ENCODE measurements at regions not wholly inside any gene's neighbourhood (a gene's known extent, or its start where the extent isn't known, plus 50 kb on each side); places are given as distances from the start of the nearest gene placed in this dataset.

GRCh38 chr13:38498271-38498670 lies 148.6 kb downstream of the UFM1 start:
- no peak overlapping the region for H2AK5ac ChIP-seq (ENCODE audit: low read length, severe bottlenecking)
- H3K4me1 ChIP-seq (ENCODE audit: control insufficient read depth, insufficient read depth, low read depth, low read length) = no peaks in the 10 kb centered on the region
- H3K4me2 ChIP-seq (ENCODE audit: low read length, poor library complexity, severe bottlenecking) = no peak overlapping the region
- WGBS = 90% methylated on average over 3 of the region's 5 CpGs
- DNase-seq = no peak
- no peaks in the 10 kb centered on the region for H3K27me3 ChIP-seq (ENCODE audit: control insufficient read depth in 1 of 2, insufficient read depth in 1 of 2, low read length in 2 of 2)
- H3K23ac ChIP-seq (ENCODE audit: low read length in 2 of 2) = no peak overlapping the region
- no peak overlapping the region for H3K27ac ChIP-seq (ENCODE audit: low read length, poor library complexity, severe bottlenecking)
- H2BK120ac ChIP-seq (ENCODE audit: low read depth, low read length) = no peak overlapping the region
- no peak overlapping the region for H3K4ac ChIP-seq (ENCODE audit: low read depth in 1 of 2, low read length in 2 of 2)
- H2BK12ac ChIP-seq (ENCODE audit: low read length in 2 of 2) = no peak overlapping the region
- H2AFZ ChIP-seq (ENCODE audit: low read depth, low read length) = no peak overlapping the region
- H3K14ac ChIP-seq (ENCODE audit: low read length in 2 of 2) = no peak overlapping the region
- H4K8ac ChIP-seq (ENCODE audit: low read length) = no peak overlapping the region
- no peak overlapping the region for H4K91ac ChIP-seq (ENCODE audit: low read length)
- no peaks in the 10 kb centered on the region for H3K79me1 ChIP-seq (replicated peaks; ENCODE audit: low read length, poor library complexity, severe bottlenecking)
- peaks cover 38% of the 10 kb centered on the region for H3K9me3 ChIP-seq (ENCODE audit: control insufficient read depth, low read length)
- no peak overlapping the region for H3K4me3 ChIP-seq (ENCODE audit: insufficient read depth in 1 of 2, low read depth in 1 of 2, low read length in 2 of 2)
- no peak overlapping the region for H3K9ac ChIP-seq (ENCODE audit: low read length)
- no peak overlapping the region for H2BK5ac ChIP-seq (ENCODE audit: low read depth, low read length, poor library complexity, severe bottlenecking)
- no peak overlapping the region for H2BK15ac ChIP-seq (ENCODE audit: low read depth, poor library complexity, severe bottlenecking)
- H3K18ac ChIP-seq (ENCODE audit: low read depth in 1 of 2, low read length in 2 of 2) = no peak overlapping the region
- H3K36me3 ChIP-seq (ENCODE audit: control insufficient read depth in 1 of 2, insufficient read depth in 2 of 2, low read depth in 1 of 2, low read length in 2 of 2) = no peaks in the 10 kb centered on the region

GRCh38 chr13:38514575-38514974 lies 164.9 kb downstream of the UFM1 start:
- H3K4me3 ChIP-seq (ENCODE audit: insufficient read depth in 1 of 2, low read depth in 1 of 2, low read length in 2 of 2) = no peak overlapping the region
- H3K4me2 ChIP-seq (ENCODE audit: low read length, poor library complexity, severe bottlenecking) = no peak overlapping the region
- no peak overlapping the region for H2BK5ac ChIP-seq (ENCODE audit: low read depth, low read length, poor library complexity, severe bottlenecking)
- H3K23ac ChIP-seq (ENCODE audit: low read length in 2 of 2) = no peak overlapping the region
- WGBS = 75% methylated on average over 1 of the region's 1 CpG
- no peak overlapping the region for H2BK15ac ChIP-seq (ENCODE audit: low read depth, poor library complexity, severe bottlenecking)
- H3K4ac ChIP-seq (ENCODE audit: low read depth in 1 of 2, low read length in 2 of 2) = no peak overlapping the region
- H3K9me3 ChIP-seq (ENCODE audit: control insufficient read depth, low read length) = no peaks in the 10 kb centered on the region
- H2BK120ac ChIP-seq (ENCODE audit: low read depth, low read length) = no peak overlapping the region
- no peaks in the 10 kb centered on the region for H3K79me1 ChIP-seq (replicated peaks; ENCODE audit: low read length, poor library complexity, severe bottlenecking)
- no peak overlapping the region for H4K91ac ChIP-seq (ENCODE audit: low read length)
- no peak overlapping the region for H2AFZ ChIP-seq (ENCODE audit: low read depth, low read length)
- H3K27ac ChIP-seq (ENCODE audit: low read length, poor library complexity, severe bottlenecking) = no peak overlapping the region
- H3K27me3 ChIP-seq (ENCODE audit: control insufficient read depth in 1 of 2, insufficient read depth in 1 of 2, low read length in 2 of 2) = no peaks in the 10 kb centered on the region
- no peak overlapping the region for H3K9ac ChIP-seq (ENCODE audit: low read length)
- H3K18ac ChIP-seq (ENCODE audit: low read depth in 1 of 2, low read length in 2 of 2) = no peak overlapping the region
- no peak overlapping the region for H2BK12ac ChIP-seq (ENCODE audit: low read length in 2 of 2)
- DNase-seq = no peak
- no peaks in the 10 kb centered on the region for H3K36me3 ChIP-seq (ENCODE audit: control insufficient read depth in 1 of 2, insufficient read depth in 2 of 2, low read depth in 1 of 2, low read length in 2 of 2)
- H4K8ac ChIP-seq (ENCODE audit: low read length) = no peak overlapping the region
- no peak overlapping the region for H2AK5ac ChIP-seq (ENCODE audit: low read length, severe bottlenecking)
- no peaks in the 10 kb centered on the region for H3K4me1 ChIP-seq (ENCODE audit: control insufficient read depth, insufficient read depth, low read depth, low read length)
- H3K14ac ChIP-seq (ENCODE audit: low read length in 2 of 2) = no peak overlapping the region

GRCh38 chr13:38518328-38518727 lies 168.5 kb upstream of the FREM2 start:
- no peaks in the 10 kb centered on the region for H3K4me1 ChIP-seq (ENCODE audit: control insufficient read depth, insufficient read depth, low read depth, low read length)
- 86% methylated on average over 4 of the region's 4 CpGs for WGBS
- H2AK5ac ChIP-seq (ENCODE audit: low read length, severe bottlenecking) = no peak overlapping the region
- no peaks in the 10 kb centered on the region for H3K9me3 ChIP-seq (ENCODE audit: control insufficient read depth, low read length)
- H3K4me2 ChIP-seq (ENCODE audit: low read length, poor library complexity, severe bottlenecking) = no peak overlapping the region
- H4K91ac ChIP-seq (ENCODE audit: low read length) = no peak overlapping the region
- H3K27me3 ChIP-seq (ENCODE audit: control insufficient read depth in 1 of 2, insufficient read depth in 1 of 2, low read length in 2 of 2) = peaks cover 0 to 9% of the 10 kb centered on the region in 2 experiments
- no peak overlapping the region for H2BK15ac ChIP-seq (ENCODE audit: low read depth, poor library complexity, severe bottlenecking)
- no peak overlapping the region for H2BK5ac ChIP-seq (ENCODE audit: low read depth, low read length, poor library complexity, severe bottlenecking)
- H2BK12ac ChIP-seq (ENCODE audit: low read length in 2 of 2) = no peak overlapping the region
- no peak overlapping the region for H3K4me3 ChIP-seq (ENCODE audit: insufficient read depth in 1 of 2, low read depth in 1 of 2, low read length in 2 of 2)
- H2AFZ ChIP-seq (ENCODE audit: low read depth, low read length) = no peak overlapping the region
- no peak overlapping the region for H3K14ac ChIP-seq (ENCODE audit: low read length in 2 of 2)
- H3K4ac ChIP-seq (ENCODE audit: low read depth in 1 of 2, low read length in 2 of 2) = no peak overlapping the region
- no peak overlapping the region for H2BK120ac ChIP-seq (ENCODE audit: low read depth, low read length)
- no peak overlapping the region for H4K8ac ChIP-seq (ENCODE audit: low read length)
- no peaks in the 10 kb centered on the region for H3K36me3 ChIP-seq (ENCODE audit: control insufficient read depth in 1 of 2, insufficient read depth in 2 of 2, low read depth in 1 of 2, low read length in 2 of 2)
- H3K23ac ChIP-seq (ENCODE audit: low read length in 2 of 2) = no peak overlapping the region
- no peak overlapping the region for H3K9ac ChIP-seq (ENCODE audit: low read length)
- no peaks in the 10 kb centered on the region for H3K79me1 ChIP-seq (replicated peaks; ENCODE audit: low read length, poor library complexity, severe bottlenecking)
- H3K27ac ChIP-seq (ENCODE audit: low read length, poor library complexity, severe bottlenecking) = no peak overlapping the region
- no peak overlapping the region for H3K18ac ChIP-seq (ENCODE audit: low read depth in 1 of 2, low read length in 2 of 2)
- DNase-seq = no peak

- Histone ChIP-seq H2AFZ (ENCODE audit: low read depth, low read length) (no peak overlapping the region), H3K14ac (ENCODE audit: low read length in 2 of 2) (no peak overlapping the region), H2AK5ac (ENCODE audit: low read length, severe bottlenecking) (no peak overlapping the region), H3K79me1 (replicated peaks; ENCODE audit: low read length, poor library complexity, severe bottlenecking) (no peaks in the 10 kb centered on the region), H2BK120ac (ENCODE audit: low read depth, low read length) (no peak overlapping the region), H4K91ac (ENCODE audit: low read length) (no peak overlapping the region), H3K4me2 (ENCODE audit: low read length, poor library complexity, severe bottlenecking) (no peak overlapping the region), H3K18ac (ENCODE audit: low read depth in 1 of 2, low read length in 2 of 2) (no peak overlapping the region), H3K23ac (ENCODE audit: low read length in 2 of 2) (no peak overlapping the region), H3K4me3 (ENCODE audit: insufficient read depth in 1 of 2, low read depth in 1 of 2, low read length in 2 of 2) (no peak overlapping the region), H3K36me3 (ENCODE audit: control insufficient read depth in 1 of 2, insufficient read depth in 2 of 2, low read depth in 1 of 2, low read length in 2 of 2) (no peaks in the 10 kb centered on the region), H3K9me3 (ENCODE audit: control insufficient read depth, low read length) (no peaks in the 10 kb centered on the region), H2BK5ac (ENCODE audit: low read depth, low read length, poor library complexity, severe bottlenecking) (no peak overlapping the region), H2BK12ac (ENCODE audit: low read length in 2 of 2) (no peak overlapping the region), H3K4ac (ENCODE audit: low read depth in 1 of 2, low read length in 2 of 2) (no peak overlapping the region), H2BK15ac (ENCODE audit: low read depth, poor library complexity, severe bottlenecking) (no peak overlapping the region), H4K8ac (ENCODE audit: low read length) (no peak overlapping the region), H3K9ac (ENCODE audit: low read length) (no peak overlapping the region), H3K27ac (ENCODE audit: low read length, poor library complexity, severe bottlenecking) (no peak overlapping the region), H3K27me3 (ENCODE audit: control insufficient read depth in 1 of 2, insufficient read depth in 1 of 2, low read length in 2 of 2) (peaks cover 0 to 9% of the 10 kb centered on the region in 2 experiments), H3K4me1 (ENCODE audit: control insufficient read depth, insufficient read depth, low read depth, low read length) (no peaks in the 10 kb centered on the region)
- DNase-seq = no peak
- 57% methylated on average over 5 of the region's 6 CpGs for WGBS
These were observed 167.5 kb upstream of the FREM2 start for GRCh38 chr13:38519229-38519911.
